ENCODE measurements at regions not wholly inside any gene's neighbourhood (a gene's known extent, or its start where the extent isn't known, plus 50 kb on each side); places are given as distances from the start of the nearest gene placed in this dataset.

GRCh38 chr6:105786449-105786848 lies 299.7 kb upstream of the PRDM1 start:
- TF ChIP-seq CTCF (IDR thresholded peaks at IDR 0.05) (no peak), POLR2A (IDR thresholded peaks at IDR 0.05) (no peak)

Data from thyroid gland (tissue), 4 donors.